ENCODE measurements at regions not wholly inside any gene's neighbourhood (a gene's known extent, or its start where the extent isn't known, plus 50 kb on each side); places are given as distances from the start of the nearest gene placed in this dataset.
A peak's percentile ranks its signal among the peaks of the same experiment; 100 is the strongest.

DNA sequence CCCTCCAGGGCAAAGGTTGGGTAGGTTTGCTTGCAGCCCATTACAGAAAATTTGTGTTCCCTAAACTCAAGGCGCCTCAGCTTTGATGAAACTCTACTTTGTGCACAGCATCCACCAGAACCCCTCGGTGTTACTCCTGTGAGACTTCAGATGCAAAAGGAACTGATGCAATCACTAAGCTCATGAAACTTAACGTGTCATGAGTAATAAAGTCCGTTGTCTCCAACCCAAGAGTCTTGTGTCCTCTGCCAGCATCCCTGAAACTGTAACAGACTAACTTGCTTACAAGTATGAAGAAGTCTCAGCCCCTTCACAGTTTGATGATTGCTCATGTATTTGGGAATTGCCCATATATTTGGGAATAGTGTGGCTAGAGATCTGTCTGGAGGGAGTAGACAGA lies 74.8 kb upstream of the MARCHF10 start:
- DNase-seq (ENCODE audit: low spot score in 2 of 2) (no peak), FAIRE-seq (no peak)

DNA sequence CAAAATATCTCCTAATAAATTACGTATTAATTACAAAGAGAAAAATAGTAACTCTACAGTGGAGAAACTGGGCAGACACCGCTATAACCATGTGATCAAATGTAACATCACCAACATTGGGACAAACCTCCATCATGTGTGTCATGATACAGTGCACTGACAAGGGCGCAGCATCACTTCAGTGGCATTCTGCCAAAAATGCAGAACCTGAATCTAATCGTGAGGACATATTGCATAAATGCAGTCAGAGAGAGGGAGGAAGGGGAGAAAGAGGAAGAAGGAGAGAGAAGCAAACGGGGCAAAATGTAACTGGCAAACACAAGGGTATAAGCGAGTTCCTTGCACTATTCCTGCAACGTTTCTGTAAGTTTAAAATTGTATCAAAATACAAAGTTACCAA lies 74.2 kb upstream of the MARCHF10 start:
- no peak for FAIRE-seq
- DNase-seq (ENCODE audit: low spot score in 2 of 2), result no peak

DNA sequence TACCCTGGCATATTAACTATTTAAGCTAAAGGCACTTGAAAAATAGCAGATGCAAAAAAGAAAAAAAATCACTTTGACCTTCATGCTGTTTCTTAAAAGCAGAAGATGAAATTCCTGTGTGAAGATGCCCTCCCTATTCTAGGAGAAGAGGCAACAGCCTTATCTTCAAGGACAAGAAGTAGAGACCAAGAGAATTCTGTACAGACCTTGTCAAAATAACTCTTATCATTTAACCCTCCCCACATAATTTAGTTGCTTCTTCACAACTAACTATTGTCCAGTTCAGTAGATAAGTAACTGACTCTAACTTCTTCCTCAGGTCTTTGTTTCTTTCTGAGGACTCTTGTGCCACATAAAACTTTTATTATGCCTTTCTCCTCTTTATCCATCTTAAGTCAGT lies 72.0 kb upstream of the MARCHF10 start:
- no peak for DNase-seq (ENCODE audit: low spot score in 2 of 2)

DNA sequence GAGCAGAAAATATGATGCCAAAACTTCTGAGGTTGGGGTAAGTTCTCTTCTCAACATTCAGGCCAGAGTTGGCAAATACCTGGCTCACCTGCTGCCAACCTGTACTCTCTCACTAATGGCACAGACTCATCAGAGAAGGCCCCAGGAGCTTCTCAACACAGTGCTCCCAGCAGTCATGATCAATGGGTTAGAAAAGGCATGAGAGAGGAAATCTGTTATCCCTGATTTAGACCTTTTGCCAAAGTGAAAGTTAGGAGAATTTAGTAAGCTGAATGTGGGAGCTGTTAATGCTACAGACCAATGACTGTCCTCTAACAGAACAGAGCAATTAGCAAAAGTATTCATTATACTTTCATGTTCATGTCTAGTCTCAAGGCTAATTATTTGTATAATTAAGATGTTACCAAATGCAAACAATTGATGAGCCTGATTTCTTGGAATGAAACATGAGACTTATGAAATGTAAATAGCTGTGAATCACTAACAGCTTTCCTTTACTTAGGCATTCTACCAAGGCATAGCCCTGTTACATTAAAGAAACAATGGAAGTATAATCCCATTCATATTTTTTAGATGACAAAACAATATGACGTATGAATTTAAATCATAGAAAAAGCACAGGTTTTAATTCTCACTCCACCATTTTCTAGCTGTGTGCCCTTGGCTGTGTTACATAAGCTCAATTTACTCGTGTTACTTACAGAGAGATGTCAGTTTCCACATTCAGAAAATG lies 68.7 kb upstream of the MARCHF10 start:
- DNase-seq (ENCODE audit: low spot score in 2 of 2), result no peak
- no peak for FAIRE-seq

More for the DNA sequence above, 72.0 kb upstream of the MARCHF10 start:
- no peak for FAIRE-seq

DNA sequence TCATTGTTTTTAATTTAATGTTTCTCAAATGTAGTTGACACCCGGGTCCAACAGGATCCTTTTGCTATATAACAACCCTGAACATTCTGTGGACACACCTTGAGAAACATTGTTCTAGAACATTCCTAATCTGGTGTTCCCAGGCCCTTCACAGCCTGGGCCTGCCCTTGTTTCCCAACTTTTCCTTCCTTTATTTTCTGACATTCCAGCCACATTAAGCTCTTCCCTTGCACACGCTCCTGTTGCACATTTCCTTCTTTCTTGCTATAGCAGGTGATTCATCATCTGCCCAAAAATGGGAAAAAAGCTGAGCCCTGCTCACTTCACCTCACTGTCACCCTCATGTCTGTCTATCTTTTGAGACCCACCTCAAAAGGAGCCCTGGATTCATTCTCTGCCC lies 67.9 kb upstream of the MARCHF10 start:
- FAIRE-seq, result no peak
- no peak for DNase-seq (ENCODE audit: low spot score in 2 of 2)

DNA sequence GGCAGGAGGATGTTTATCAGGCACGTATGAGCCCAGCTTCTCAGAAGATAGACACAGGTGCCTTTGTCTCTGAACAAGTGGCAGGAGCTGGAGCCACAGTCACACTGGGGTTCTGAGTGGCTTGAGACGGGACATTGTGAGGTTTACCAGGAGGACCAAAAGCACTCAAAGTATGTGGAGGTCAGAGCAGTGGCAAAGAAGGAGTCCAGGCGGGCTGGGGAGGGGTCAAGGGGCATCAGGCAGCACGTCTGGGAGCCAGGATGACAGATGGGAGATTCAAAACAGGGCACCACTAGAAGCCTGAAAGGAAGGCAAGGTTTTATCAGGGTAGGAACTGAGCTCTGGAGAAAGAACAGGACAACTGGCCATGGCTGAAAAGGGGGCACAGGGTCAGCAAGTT lies 67.2 kb upstream of the MARCHF10 start:
- no peak for FAIRE-seq

DNA sequence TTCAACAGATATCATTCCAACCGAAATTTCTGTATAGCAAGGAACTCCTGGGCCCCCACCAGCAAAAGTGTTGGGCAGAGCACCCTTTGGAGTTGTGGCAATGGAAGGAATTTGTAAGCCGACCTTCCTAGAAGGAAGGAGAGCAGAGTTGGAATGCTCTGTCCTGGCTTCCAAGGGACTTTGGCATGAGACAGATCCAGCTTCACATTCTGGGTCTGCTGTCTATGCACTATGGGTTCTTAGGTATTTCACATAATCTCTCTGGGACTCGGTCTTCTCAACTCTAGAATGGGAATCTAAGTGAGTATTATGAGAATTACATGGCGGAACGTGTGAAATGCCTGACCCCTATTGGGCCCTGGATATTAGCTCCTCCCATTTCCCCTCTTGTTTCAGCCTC lies 63.2 kb upstream of the MARCHF10 start:
- FAIRE-seq, result no peak

More for the DNA sequence above, 67.2 kb upstream of the MARCHF10 start:
- no peak for DNase-seq (ENCODE audit: low spot score in 2 of 2)

DNA sequence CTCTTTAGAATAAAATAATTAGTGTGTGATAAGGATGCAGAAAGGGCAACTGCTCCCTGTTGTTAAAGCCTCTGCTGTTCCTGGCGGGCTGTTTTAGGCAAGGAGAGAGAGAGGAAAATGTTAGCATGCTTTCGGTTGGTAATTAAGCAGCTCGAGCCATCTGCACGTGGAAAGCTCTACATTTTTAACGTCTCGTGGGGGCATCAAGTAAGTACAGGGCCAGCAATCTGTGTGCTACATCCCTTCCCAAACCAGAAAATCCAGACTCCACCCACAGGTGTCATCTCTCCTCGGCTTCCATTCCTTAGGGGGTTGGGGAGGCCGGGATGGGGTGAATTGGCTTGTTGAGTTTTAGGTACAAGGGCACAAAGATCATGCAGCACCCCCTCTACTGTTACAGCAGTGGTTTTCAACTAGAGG lies 62.4 kb upstream of the MARCHF10 start:
- DNase-seq (ENCODE audit: low spot score in 2 of 2) (no peak), FAIRE-seq (no peak)

More for the DNA sequence above, 63.2 kb upstream of the MARCHF10 start:
- DNase-seq (ENCODE audit: low spot score in 2 of 2), result no peak

DNA sequence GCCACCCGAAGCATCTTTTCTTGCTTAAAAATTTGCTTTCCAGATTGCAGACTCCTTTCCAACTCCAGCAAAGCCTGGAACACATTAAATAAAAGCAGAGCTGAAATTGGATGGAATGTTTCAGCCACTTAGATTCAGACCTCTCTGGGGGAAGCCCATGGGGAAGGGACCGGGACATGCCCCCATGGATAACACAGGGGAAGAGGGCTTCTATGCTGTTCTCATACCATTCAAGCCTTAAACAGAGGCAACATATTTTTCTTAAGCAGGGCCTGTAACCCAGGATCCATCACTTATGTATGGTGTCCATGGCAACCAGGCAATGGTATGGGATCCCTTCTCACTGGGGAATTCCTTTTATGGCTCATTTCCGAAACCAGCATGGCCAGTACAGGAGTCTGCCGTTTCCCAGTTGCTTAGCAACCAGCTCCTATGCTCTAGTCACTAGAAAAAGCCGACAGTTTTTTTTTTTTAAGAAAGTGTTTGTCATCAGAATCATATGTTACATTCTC lies 62.0 kb upstream of the MARCHF10 start:
- no peak for FAIRE-seq
- DNase-seq (ENCODE audit: low spot score in 2 of 2), result peak in 1 of 2 donors; percentile 42

DNA sequence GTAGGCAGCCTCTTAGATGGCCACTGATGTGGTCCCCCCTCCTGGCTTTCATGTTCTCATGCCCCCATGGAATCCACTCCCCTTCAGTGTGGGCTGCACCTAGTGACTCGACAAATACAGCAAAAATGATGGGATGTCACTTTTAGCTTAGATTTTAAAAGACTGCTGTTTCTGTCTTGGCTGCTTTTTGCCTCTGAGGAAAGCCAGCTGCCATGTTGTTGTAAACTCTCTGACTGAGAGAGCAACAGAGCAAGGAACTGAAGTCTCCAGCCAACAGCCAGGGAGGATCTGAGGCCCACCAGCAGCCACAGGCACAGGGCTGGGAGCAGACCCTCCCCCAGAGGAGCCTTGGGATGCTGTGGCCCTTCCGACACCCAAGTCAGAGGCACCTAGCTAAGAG lies 60.6 kb upstream of the MARCHF10 start:
- FAIRE-seq (no peak), DNase-seq (ENCODE audit: low spot score in 2 of 2) (no peak)

DNA sequence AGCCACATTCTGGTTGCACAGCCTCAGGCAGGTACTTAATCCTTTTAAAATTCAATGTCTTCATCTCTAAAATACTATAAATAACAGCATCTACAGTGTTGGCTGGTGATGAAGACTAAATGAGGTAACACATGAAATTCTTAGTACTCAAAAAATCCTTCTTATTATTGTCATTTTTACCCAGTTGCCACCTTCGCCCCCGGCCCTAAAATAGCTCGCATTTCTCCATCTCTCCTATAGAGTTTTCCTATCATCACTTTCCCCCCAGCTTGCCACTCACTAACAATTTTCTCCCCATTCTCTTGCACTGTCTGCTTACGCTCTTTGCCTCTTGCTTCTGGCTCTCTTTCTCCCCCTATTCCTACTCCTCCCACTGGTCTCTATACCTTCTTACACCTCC lies 59.9 kb upstream of the MARCHF10 start:
- DNase-seq (ENCODE audit: low spot score in 2 of 2), result no peak
- no peak for FAIRE-seq

DNA sequence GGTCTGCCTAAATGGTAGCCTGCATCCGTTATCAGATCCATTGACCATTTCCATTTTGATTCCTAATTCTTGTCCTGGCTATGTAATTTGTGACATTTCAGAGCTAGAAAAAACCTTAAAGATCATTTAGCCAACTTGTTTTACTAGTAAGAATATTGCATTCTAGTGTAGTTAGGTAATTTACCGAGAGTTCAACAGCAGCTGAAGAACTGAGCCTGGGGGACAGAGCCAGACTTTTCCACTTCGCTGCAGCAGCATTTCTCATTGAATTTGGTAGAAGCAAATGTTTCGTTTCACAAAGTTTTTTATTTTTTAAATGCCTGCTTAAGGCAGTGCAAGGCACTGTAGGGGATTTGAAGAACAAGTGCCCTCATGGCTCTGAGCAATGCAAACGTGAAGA lies 59.2 kb upstream of the MARCHF10 start:
- no peak for DNase-seq (ENCODE audit: low spot score in 2 of 2)
- no peak for FAIRE-seq

DNA sequence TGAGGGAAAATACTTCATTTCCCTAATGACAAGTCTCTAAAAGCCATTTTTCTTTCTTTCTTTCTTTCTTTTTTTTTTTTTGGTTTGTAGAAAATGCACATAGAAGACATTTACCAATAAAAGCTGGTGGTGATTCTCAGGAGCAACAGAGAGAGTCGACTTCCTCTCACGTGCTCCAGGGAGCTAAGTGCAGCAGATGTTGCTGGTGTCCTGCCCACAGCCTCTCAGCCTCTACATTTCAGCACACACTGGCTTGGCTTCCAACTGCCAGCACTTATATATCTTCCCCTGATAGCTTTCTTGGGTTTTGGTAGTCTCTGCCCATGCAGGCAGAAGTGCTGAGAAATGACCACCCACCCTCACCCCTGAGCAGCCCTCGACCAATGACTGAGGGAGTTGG lies 58.4 kb upstream of the MARCHF10 start:
- no peak for FAIRE-seq
- DNase-seq (ENCODE audit: low spot score in 2 of 2), result no peak

DNA sequence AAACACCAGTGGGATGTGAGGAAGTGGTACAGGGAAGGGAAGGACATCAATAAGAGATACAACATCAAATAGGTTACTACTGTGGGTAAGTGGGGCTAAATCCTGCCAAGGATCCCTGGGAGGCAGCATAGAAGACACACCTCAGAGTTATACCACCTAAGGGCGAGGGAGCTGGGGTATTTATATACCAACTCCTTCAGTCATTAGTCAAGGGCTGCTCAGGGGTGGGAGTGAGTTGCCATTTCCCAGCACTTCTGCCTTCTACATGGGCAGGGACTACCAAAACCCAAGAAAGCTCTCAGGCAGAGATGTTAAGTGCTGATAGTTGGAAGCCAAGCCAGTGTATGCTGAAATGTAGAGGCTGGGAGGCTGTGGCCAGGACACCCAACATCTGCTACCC lies 57.5 kb upstream of the MARCHF10 start:
- FAIRE-seq (no peak), DNase-seq (ENCODE audit: low spot score in 2 of 2) (no peak)

DNA sequence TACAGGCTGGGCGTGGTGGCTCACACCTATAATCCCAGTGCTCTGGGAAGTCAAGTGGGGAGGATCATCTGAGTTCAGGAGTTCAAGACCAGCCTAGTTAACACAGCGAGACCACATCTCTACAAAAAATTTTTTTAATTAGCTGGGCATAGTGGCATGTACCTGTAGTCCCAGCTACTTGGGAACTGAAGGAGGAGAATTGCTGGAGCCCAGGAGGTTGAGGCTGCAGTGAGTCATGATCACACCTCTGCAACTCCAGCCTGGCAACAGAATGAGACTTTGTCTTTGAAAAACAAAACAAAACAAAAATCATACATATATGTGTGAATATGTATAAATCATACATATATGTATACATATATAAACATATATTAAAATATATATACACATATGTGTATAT lies 54.1 kb upstream of the MARCHF10 start:
- no peak for DNase-seq (ENCODE audit: low spot score in 2 of 2)
- FAIRE-seq, result no peak

DNA sequence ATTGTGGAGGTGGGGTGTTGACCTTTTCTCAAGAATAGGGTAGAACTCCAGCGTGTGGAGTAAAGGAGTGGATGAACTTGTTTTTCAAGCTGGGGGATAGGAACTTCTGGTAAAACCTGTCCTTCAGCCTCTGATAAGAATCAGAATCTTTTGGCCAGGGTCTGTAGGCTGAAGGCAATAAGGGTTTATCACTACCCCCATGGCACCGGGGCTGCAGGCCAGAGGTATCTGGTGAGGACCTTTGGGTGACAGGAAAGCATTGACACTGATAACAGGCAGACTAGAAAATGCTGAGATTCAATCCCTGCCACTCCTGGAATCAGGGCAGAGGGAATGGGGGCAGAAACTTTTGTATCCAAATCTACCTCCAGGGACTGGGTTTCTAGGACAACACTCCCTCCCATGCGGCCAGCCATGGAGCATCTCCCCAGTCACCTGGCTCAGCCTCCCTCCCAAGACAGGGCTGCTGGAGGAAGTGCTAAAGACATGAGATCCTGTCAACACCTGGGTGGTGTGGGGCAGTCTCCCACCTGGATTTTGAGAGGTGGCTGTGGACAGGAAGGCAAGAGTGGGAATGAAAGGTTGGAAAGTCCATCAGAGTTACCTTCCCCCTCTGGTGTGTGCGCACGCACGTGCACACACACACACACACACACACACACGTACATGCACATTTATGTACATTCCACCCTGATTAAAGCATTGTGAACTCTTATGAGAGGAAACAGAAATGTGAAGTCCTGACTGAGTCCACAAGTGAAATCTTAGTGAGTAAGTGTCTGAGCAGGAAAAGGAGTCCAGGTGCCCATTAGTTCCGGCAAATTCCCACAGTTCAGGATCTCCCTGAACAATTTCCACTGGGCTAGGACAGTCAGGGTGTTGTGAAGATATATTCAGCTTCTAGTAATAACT lies 53.1 kb upstream of the MARCHF10 start:
- DNase-seq (ENCODE audit: low spot score in 2 of 2) (no peak), FAIRE-seq (no peak)

DNA sequence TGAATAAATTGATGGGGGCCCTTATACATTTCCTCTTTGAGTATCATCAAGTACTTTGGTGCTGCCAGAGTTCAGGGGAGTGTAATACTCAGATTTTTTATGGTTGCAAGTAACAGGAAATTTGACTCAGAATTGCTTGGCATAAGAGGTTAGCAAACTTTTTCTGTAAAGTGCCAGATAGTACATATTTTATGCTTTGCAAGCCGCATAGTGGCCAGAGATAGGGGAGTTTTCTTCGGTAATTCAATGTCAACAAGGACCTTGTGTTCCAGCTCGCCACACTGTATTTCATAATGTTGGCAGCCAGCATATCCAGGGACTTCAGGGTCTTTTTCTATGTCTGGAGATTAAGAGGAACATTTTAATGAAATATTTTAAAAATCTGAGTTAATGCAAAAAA lies 51.0 kb upstream of the MARCHF10 start:
- no peak for FAIRE-seq
- no peak for DNase-seq (ENCODE audit: low spot score in 2 of 2)

Data from frontal cortex (tissue), 3 donors.